COLO829 (cell line): ENCODE measurements at regions not wholly inside any gene's neighbourhood (a gene's known extent, or its start where the extent isn't known, plus 50 kb on each side); places are given as distances from the start of the nearest gene placed in this dataset.
A peak's percentile ranks its signal among the peaks of the same experiment; 100 is the strongest.
"Not testable (repeated sequence)": the region's sequence is repeated elsewhere in the genome, so short reads cannot be mapped to it uniquely, and the experiment has no call there.

Source experiments
- DNase-seq: peaks from one replicate; pipeline ENCODE4 v3.0.0; 2012; ENCODE audit warnings: low spot score

DNA sequence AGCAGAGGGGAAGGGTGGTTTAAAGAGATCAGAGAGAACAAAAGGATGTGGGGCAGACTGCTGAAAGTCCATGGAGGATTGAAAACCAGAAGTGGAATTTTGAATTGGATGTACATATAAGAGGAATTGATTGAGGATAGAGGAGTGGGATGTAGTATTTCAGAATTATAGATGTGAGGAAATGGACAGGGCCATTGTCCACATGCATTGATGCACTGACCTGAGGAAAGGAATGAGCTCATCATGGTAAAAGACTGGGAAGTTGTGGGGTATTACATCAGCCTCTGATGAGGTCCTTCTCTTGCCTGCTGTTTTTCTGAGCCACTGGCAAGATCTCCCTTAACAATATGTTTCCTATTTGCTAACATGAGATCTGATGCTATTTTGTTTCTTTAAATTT, 365.7 kb upstream of the FANCL start:
- no peak for DNase-seq

DNA sequence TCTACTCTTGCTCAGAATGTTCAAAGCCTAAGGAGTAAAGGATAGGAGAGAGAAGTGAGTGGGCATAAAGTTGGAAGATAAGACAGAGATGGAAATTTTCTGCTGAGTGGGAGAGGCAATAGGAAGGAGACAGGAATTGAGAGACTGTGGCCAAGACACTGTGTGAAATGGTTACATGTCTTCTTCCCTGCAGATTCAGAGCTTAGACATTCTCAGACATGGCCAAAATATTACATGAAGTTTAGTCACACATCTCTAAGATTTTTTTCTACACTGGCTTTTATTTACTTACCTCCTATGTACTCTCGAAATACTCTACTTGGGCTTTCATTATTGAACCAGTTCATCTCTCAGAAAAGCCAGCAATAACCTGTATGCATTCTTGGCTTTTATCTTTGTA, 363.0 kb upstream of the FANCL start:
- DNase-seq = no peak

DNA sequence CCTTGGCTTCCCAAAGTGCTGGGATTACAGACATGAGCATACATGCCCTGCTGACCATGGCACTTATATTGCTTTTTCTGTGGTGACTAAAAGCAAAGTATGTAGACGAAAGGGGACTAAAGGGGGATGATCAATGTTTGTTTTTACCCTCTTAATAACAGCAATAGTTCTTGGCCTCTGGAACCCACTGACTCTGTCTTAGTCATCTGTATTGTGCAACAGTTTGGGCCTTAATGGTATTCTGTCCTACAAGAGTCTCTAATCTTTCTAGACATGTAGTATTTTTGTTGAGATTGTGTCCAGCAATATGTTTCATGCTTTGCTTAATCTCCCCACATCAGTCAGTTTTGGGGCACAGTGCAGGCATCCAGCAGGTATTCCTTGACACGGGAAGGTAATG, 359.9 kb upstream of the FANCL start:
- no peak for DNase-seq

DNA sequence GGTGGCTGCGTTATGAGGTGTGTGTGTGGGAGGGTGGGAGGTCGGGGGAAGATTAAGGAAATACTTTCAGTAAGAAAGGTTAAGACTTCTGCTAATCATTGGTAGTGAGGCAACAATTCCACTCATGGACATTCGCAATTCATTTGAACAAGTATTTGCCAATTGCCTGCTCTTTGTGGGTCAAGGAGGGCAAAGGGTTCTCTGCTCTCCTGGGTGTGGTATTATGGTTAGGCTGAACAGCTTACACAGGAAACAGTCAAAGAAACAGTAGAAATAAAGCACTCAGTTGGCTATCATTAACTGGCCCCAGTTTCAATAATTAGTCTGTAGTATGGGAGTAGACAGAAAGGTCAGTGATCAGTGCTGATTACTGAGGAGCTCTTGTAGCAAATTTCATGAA, 357.0 kb upstream of the FANCL start:
- DNase-seq = no peak

DNA sequence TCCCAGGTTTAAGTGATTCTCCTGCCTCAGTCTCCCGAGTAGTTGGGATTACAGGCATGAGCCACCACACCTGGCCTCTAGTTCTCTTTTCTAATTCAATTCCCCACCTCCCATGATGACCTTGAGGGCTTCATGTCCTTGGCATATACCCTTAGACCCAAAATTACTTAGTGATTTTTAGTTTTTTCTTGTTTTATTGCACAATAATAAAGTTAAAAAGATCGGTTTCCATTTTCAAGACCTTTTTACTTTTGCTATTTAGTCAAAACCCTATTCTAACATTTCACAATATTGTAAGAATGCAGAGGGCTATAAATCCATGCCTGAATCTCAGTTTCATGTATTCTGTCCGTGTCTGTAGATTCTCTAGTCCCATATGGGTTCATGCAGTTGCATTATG, 354.6 kb upstream of the FANCL start:
- no peak for DNase-seq

DNA sequence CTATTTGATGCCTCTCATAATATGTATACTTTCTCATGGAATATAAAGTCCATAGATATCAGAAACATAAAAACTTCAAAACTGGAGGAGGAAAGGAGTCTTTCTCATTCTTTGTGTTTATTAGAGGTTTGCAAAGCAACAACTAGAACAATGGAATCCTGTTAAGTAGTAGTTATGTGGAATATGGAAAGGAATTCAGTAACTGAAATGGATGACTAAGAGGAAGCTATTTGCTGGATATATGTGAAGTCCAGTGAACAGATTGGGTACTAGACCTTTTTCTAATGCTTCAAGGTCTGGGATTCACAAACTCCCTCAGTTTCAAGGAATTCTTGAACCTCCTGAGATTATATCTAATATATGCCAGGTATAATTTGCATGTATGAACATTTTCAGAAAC, 353.6 kb upstream of the FANCL start:
- peak; percentile 40 for DNase-seq

DNA sequence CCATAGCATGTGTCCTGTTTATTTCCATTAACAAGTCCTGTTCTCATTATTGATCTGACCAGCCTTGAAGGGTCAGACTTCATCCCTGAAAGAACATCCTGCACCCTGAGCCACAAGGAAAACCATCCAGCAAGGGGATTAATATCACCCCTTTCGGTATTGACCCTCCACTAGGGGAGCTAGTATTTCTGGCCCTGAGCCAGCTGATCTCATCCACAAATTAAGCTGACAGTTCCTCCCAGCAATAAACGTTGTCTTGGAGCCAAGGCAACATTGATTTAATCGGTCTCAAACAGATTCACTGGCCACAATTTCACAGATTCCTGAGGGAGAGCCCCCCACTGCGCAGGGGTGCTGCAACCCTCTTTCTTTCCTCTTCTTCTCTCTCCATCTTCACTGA, 353.1 kb upstream of the FANCL start:
- DNase-seq = peak; percentile 11

DNA sequence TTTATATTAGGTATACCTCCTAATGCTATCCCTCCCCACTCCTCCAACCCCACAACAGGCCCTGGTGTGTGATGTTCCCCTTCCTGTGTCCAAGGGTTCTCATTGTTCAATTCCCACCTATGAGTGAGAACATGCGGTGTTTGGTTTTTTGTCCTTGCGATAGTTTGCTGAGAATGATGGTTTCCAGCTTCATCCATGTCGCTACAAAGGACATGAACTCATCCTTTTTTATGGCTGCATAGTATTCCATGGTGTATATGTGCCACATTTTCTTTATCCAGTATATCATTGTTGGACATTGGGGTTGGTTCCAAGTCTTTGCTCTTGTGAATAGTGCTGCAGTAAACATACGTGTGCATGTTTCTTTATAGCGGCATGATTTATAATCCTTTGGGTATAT, 345.1 kb upstream of the FANCL start:
- not testable (repeated sequence) for DNase-seq

DNA sequence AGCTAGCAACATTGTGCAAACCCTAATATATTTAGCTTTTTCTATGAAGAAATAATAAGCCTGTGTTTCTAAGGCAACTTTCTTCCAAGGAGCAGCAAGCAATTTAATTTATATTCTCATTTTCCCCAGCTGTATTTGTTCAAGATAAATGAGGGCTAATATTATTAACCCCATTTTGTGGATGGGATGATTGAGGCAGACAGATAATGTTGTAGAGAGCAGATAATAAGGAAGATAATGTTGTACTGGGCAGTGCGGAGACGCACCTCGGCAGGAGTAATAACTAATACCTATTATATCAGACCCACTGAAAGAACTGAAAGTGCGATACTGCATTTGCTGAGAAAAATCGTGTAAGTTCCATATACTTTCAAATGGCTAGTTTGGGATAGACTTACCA, 344.1 kb upstream of the FANCL start:
- no peak for DNase-seq

DNA sequence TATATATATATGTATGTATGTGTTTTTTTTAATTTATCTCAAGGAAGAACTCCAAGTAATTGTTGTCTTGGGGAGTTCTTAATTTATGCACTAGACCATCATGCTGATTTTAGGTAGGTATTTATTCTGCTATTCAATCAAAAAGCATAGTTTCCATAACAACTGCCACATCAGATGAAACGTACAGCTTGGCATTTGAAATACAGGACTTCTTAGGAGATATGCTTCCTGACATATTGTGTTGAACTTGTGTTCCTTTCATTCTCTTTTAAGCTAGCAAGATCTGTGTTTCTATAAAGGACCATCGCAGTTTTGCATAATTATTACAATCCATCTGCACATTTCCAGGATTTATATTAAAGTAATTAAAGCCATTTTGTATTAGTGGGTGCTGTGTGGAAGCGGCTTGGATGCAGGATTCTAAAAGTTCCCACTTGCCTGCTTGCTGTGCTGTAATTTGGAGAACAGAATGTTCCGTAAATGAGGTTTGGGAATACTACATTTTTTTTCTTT, 343.5 kb upstream of the FANCL start:
- no peak for DNase-seq

DNA sequence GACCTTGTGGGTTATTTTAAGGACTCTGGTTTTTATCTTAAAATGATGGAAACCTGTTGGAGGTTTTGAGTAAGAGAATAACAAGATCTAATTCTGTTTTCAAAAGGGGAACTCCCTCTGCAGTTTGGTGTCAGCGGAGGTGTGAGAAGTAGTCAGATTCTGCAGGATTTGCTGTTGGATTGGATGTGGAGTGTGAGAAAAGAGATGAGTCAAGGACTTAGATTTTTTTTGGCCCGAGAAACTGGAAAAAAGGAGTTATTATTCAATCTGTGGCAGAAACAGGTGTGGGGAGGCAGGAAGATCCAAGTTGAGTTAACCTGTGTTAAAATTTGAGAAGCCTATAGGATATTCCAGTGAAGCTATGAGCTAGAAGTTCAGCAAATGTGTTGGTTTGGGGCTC, 337.2 kb upstream of the FANCL start:
- no peak for DNase-seq

DNA sequence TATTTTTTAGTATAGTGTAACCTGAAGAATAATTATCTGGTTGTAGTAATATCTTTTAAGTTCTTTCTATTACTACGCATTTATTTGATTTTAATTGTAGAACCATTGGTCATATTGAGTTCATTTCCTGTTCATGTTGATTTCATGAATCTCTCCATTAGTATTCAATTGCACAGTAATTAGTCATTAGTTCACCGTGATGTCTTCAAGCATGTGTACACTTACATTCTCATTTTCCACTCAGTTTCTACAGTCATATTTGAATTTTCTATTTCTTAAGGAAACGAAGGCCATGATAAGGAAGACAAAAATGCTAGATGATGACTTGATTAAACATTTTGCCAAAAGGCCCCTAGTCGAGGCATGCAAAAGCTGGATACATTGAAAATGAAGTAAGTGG, 333.7 kb upstream of the FANCL start:
- DNase-seq = no peak

DNA sequence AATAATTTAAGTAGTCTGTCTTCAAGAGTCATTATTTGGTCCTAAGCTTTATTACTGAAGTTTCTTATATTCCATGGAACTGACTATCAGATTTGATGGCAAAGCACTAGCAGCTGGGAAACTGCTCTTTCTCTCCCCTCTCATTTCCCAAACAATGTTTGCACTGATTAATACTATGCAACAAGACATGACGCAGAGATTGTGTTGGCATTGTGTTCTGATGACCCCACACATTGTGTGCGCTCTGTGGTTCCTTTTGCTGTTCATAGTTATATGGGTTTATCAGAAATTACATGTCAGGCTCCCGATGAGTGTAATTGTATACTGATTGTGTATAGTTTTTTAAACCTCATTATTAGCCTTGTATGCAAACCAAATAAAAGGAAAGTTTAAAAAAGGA, 331.6 kb upstream of the FANCL start:
- no peak for DNase-seq

DNA sequence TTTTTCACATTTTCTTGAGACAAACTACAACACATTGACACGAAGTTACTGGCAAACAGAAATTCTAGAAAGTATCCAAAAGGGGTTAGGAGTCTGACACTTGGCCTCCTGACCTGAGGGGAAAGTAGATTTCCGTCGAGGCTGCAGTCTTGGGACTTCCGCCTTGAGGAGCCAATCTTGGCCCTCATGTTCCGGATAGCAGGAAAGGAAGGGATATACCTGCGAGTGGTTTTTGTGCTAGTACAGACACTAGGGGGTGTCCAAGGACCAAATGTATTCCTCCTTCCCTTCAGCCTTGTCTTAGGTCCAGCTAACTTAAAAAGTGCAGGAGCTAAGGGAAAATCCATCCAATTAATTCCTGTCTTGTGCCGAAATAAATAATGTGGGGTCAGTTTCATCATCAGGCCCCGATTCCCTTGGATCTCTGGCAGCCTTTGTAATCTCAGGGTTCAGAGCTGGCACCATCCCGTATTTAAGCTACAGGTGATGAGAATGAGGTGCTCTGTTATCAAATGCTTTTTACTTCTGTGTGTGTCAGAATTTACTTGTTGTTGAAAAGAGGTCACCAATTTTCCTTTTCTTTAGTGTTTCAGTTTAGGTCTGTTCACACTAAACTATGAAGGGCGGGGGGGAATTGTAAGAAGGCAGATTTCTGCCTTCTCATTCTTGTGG, 330.2 kb upstream of the FANCL start:
- peak; percentile 40 for DNase-seq

DNA sequence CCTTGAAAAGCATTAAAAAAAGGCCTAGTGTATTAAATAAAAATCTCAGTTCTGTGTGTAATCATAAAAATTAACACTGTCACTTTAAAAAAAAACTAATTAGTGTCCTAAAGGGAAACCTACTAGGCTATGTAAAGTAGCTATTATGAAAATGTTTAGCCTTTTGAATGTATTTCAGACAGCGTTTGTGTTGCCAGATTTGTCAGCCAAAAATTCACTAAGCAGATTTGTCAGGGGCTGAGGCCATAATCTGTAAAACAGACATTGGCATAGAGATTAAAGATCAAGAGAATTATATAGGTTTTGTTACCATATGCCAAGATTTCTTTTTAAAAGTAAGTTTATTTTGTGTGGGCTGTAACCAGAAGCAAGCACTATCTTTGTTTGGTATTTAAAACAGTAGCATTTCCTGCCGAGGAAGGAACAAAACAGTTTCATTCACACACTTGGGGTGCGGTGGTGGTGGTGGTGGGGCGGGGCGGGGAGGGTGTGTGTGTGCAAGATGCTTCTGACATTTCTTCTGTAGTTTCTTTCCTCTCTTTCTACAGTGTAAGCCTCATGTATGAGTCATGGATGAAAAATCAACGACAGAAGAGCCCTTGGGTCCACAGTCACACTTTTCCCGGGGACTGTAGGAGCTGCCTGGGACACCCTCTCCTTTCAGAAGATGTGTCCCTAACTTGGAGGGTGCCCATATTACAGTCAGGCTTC, 328.5 kb upstream of the FANCL start:
- no peak for DNase-seq

DNA sequence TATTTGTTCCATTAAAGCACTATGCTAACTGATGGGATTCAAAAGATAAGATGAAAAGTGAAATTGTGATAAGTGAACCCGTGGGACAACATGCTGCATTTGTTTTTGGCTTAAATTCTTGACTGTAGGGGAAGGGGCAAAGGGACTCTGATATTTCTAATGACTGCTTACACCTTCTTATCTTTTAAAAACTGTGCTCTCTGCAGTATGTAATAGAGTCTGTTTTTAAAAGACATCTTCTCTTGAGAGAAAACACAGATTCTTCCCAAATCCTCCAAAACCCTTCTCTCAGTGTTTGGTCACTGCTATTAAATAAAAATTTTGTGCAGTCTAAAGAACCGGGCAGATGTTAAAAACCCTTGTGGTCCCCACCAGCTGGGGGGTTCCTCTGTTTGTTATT, 327.8 kb upstream of the FANCL start:
- DNase-seq = no peak

DNA sequence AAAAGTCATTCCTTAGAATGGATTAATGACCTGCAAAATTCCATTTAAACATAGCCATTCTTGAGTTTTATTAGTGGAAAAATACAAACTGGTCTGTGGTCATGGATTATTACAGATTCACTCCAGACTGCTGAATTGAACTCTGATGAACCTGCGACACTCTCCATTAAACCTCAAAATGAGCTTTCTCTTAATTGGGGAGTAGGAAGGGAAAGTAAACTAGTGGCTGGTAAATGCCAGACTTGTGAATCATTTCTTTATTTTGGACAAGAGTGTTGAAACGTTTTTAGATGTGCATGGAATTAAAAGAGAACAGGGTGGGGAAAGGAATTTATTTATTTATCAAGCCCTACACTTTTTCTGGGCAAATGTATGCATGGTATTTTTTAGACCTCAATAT, 321.2 kb upstream of the FANCL start:
- no peak for DNase-seq

DNA sequence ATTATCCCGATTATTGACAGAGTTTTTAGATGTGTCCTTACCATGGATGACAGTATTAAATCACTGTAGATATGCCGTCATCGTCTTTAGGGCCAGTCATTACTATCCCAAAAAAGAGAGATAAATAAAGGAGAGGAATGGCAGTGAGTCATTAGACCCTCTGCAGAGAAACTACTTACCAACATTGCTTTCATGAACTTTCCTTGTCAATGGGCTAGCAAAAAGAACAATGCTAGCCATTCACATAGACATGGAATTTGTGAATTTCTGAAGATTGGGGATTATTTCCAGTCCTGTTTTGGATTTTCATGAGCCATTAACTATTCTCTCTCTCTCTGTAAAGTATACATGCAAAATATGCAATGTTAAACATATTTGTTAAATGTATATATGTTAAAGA, 319.4 kb upstream of the FANCL start:
- DNase-seq = peak; percentile 87

DNA sequence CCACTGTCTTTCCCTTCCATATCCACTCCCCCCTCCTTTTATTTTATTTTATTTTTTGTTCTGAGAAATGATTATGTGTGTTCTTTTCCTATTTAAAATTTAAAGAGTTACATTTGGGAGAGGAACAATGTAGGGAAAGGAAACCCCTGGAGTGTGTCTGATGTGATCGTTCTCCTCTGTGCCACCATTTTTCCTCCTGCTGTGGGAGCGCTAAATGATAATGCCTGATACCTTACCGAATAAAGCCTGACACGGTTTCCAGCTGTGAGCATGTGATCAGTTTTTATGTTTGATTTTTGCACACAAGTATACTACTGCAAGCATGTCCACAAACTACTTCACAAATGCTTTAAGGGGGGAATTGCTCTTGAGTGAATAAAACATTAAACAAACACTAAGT, 317.8 kb upstream of the FANCL start:
- DNase-seq = no peak

DNA sequence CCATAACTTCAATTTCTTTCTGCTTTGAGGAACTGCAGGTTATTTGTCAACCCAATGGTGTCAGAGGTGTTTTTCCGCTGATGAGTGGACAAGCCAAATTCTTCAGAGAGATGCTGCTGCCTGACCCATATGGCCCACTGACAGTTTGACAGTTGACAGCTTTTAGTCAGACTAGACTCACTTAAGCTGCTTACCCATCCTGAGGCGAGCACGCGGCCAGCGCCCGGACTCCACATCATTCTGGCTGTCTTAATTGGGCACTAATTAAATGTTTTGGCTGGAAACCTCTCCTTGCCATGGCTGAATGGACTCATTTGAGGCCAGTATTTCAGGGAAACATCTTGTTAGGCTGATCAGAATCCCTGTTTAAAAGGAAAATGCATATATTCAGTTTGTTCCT, 316.1 kb upstream of the FANCL start:
- DNase-seq = no peak

DNA sequence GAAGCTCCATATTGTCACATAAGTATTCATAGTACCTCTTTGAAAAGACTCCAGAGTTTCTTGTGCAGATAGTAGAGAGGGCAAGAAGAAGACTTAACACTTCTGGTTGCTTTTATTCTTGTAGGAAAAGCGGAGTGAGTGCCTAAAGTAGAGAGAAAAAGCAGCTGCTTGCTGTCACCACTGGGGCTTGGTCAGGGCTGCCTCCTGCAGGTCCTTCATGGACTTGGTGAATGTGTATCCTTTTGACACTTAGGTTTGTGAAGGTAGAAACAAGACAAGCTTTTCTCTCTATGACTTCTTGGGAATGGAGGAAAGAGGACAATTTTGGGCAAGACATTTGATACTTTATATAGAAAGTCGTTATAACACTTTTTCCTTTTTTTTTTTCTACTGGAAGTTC, 312.8 kb upstream of the FANCL start:
- DNase-seq = no peak

DNA sequence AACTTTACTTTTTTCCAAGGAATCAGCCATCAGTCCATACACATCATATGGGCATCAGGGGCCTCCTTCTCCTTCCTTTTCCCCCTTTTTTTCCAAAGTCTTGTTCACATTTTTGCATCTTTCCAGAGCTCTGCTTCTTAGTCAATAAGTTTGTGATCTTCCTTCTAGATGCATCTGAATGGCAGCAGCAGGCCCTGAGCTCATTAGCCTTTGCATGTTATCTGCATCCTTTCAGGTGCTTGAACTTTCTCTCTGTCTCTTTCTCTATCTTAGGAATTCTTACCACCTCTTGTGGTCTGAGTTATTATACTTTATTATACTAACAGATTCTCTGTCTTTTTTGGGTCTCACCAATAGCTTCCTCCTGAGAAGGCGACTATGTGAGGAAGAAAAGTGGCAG, 312.4 kb upstream of the FANCL start:
- DNase-seq = no peak

DNA sequence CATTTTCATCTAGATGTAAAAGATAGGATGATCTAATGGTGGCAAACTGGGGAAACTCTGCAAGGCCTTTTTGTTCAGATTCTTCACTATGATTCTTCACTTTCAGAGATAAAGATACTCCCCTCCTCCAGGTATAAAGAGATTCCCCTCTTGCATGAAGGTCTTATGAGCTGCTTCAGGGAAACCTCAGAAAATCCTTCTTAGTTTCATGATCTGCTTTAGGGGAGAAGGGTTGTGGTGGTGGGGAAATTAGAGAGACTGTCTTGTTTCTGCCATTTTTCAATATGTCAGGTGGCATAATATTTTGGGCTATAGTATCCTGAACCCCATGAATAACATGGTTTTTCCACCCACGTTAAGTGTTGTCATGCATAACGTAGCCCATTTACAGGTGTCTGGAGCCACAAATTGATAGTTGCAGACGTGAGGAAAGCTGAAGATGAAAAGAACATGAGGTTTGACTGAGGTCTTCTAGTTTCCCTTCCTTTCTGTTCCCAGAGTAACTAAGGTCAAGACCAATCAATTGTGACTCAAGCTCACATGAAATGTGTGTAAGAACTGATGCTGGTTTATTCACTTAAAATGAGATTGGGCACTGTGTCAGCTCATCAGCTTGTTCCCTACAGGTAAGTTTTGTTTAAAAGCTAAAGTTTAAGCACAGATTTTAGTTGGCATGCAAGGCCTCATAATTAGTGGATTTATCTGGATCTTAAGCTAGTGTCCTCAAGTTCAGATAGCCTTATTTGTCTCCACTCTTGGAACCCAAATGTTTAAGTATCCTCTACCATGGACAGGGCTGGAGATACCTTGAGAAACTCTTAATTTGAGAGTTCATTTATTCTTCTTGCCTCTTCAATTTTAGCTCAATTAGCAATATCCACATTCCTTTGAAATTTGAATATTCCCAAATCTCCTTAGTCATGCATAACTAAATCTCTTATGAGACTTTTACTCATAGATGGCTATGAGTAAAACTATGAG, 304.5 kb upstream of the FANCL start:
- DNase-seq = no peak
